Stomach (tissue), 4 donors: ENCODE measurements at regions not wholly inside any gene's neighbourhood (a gene's known extent, or its start where the extent isn't known, plus 50 kb on each side); places are given as distances from the start of the nearest gene placed in this dataset.

Experiments
- CTCF ChIP-seq, 7 experiments: fragments of 450-650 bp in 4 of 7; fragments of 200-600 bp in 3 of 7; sonication (generic) in 3 of 7; IDR thresholded peaks; one replicate each; pipeline ENCODE4 v1.5.1; 2016 to 2019; ENCODE audit warnings: antibody characterized with exemption in 7 of 7, control low read depth in 2 of 7, mild to moderate bottlenecking in 1 of 7
- POLR2AphosphoS5 ChIP-seq, 3 donors: sonication (generic); formaldehyde crosslinking; IDR thresholded peaks; one replicate each; pipeline ENCODE4 v1.6.1; 2016; ENCODE audit warnings: antibody characterized with exemption in 3 of 3

GRCh38 chr9:80351612-80352011, 779.8 kb downstream of the TLE4 start:
- no peak for TF ChIP-seq CTCF (IDR thresholded peaks at IDR 0.05)
- TF ChIP-seq POLR2AphosphoS5 (IDR thresholded peaks at IDR 0.05), result no peak
